Parathyroid adenoma (tissue), 2 donors: ENCODE measurements at regions not wholly inside any gene's neighbourhood (a gene's known extent, or its start where the extent isn't known, plus 50 kb on each side); places are given as distances from the start of the nearest gene placed in this dataset.

Source experiments
- H2AFZ ChIP-seq: fragments of 300-600 bp; sonication (generic); one replicate; pipeline ENCODE4 v1.7.0; 2017; ENCODE audit warnings: antibody characterized with exemption, mild to moderate bottlenecking
- H3K27ac ChIP-seq: fragments of 300-600 bp; sonication (generic); one replicate; pipeline ENCODE4 v1.7.0; 2017
- H3K27me3 ChIP-seq: fragments of 300-600 bp; sonication (generic); one replicate; pipeline ENCODE4 v1.7.0; 2017; ENCODE audit warnings: low read length; ENCODE audit not compliant: control insufficient read depth, insufficient read depth
- H3K36me3 ChIP-seq: fragments of 300-600 bp; sonication (generic); one replicate; pipeline ENCODE4 v1.7.0; 2017; ENCODE audit warnings: low read length; ENCODE audit not compliant: control insufficient read depth, insufficient read depth
- H3K4me1 ChIP-seq: fragments of 300-600 bp; sonication (generic); one replicate; pipeline ENCODE4 v1.7.0; 2017; ENCODE audit warnings: control low read depth
- H3K4me2 ChIP-seq: fragments of 300-600 bp; sonication (generic); one replicate; pipeline ENCODE4 v1.7.0; 2017; ENCODE audit warnings: low read length
- H3K4me3 ChIP-seq: fragments of 300-600 bp; sonication (generic); one replicate; pipeline ENCODE4 v1.7.0; 2017; ENCODE audit warnings: low read depth, low read length
- H3K79me2 ChIP-seq: fragments of 300-600 bp; sonication (generic); one replicate; pipeline ENCODE4 v1.7.0; 2017; ENCODE audit warnings: control low read depth
- H3K9ac ChIP-seq: fragments of 300-600 bp; sonication (generic); one replicate; pipeline ENCODE4 v1.7.0; 2017; ENCODE audit warnings: mild to moderate bottlenecking
- H3K9me3 ChIP-seq: fragments of 300-600 bp; sonication (generic); one replicate; pipeline ENCODE4 v1.7.0; 2017; ENCODE audit warnings: low read length; ENCODE audit not compliant: control insufficient read depth
- CTCF ChIP-seq: fragments of 300-600 bp; sonication (generic); IDR thresholded peaks from one replicate; pipeline ENCODE4 v1.7.0; 2017; ENCODE audit warnings: antibody characterized with exemption, mild to moderate bottlenecking
- donor health status: primary hyperparathyroidism.

- H3K27ac ChIP-seq = no peak overlapping the region
- H3K4me3 ChIP-seq = no peak overlapping the region
- H3K9ac ChIP-seq = no peak overlapping the region
- H3K79me2 ChIP-seq = no peaks in the 10 kb centered on the region
- no peaks in the 10 kb centered on the region for H3K9me3 ChIP-seq
- no peak overlapping the region for H3K4me2 ChIP-seq
- no peaks in the 10 kb centered on the region for H3K27me3 ChIP-seq
- no peaks in the 10 kb centered on the region for H3K4me1 ChIP-seq
- H2AFZ ChIP-seq = no peak overlapping the region
- no peak for TF ChIP-seq CTCF
- no peaks in the 10 kb centered on the region for H3K36me3 ChIP-seq
These were observed 389.7 kb upstream of the ROBO1 start for GRCh38 chr3:80157546-80157945.

- H3K4me3 ChIP-seq = no peak overlapping the region
- no peak for TF ChIP-seq CTCF
- no peak overlapping the region for H2AFZ ChIP-seq
- no peaks in the 10 kb centered on the region for H3K36me3 ChIP-seq
- H3K27ac ChIP-seq = no peak overlapping the region
- H3K9me3 ChIP-seq = no peaks in the 10 kb centered on the region
- H3K4me2 ChIP-seq = no peak overlapping the region
- no peaks in the 10 kb centered on the region for H3K27me3 ChIP-seq
- H3K4me1 ChIP-seq = no peaks in the 10 kb centered on the region
- H3K79me2 ChIP-seq = no peaks in the 10 kb centered on the region
- no peak overlapping the region for H3K9ac ChIP-seq
These were observed 384.9 kb upstream of the ROBO1 start for GRCh38 chr3:80152692-80153091.

- Histone ChIP-seq H3K9me3 (no peaks in the 10 kb centered on the region), H3K27me3 (no peaks in the 10 kb centered on the region), H3K9ac (no peak overlapping the region), H3K4me2 (no peak overlapping the region), H2AFZ (no peak overlapping the region), H3K79me2 (no peaks in the 10 kb centered on the region), H3K36me3 (no peaks in the 10 kb centered on the region), H3K4me3 (no peak overlapping the region), H3K27ac (no peak overlapping the region), H3K4me1 (no peaks in the 10 kb centered on the region)
- no peak for TF ChIP-seq CTCF
These were observed 374.9 kb upstream of the ROBO1 start for GRCh38 chr3:80142714-80143113.

GRCh38 chr3:80141557-80141956 lies 373.8 kb upstream of the ROBO1 start:
- no peak for TF ChIP-seq CTCF
- Histone ChIP-seq H3K79me2 (no peaks in the 10 kb centered on the region), H3K36me3 (no peaks in the 10 kb centered on the region), H3K4me1 (no peaks in the 10 kb centered on the region), H3K4me2 (no peak overlapping the region), H2AFZ (no peak overlapping the region), H3K4me3 (no peak overlapping the region), H3K9ac (no peak overlapping the region), H3K27ac (no peak overlapping the region), H3K9me3 (no peaks in the 10 kb centered on the region), H3K27me3 (no peaks in the 10 kb centered on the region)

- Histone ChIP-seq H3K4me1 (no peaks in the 10 kb centered on the region), H3K79me2 (no peaks in the 10 kb centered on the region), H3K36me3 (no peaks in the 10 kb centered on the region), H3K4me3 (no peak overlapping the region), H3K4me2 (no peak overlapping the region), H3K9me3 (no peaks in the 10 kb centered on the region), H3K27me3 (no peaks in the 10 kb centered on the region), H3K27ac (no peak overlapping the region), H2AFZ (no peak overlapping the region), H3K9ac (no peak overlapping the region)
- TF ChIP-seq CTCF = no peak
These were observed 348.5 kb upstream of the ROBO1 start for GRCh38 chr3:80116281-80116680.
